Peyer's patch (tissue), 4 donors: ENCODE measurements at regions not wholly inside any gene's neighbourhood (a gene's known extent, or its start where the extent isn't known, plus 50 kb on each side); places are given as distances from the start of the nearest gene placed in this dataset.

Source experiments
- DNase-seq, 3 donors: peaks; one replicate each; pipeline ENCODE4 v3.0.0-alpha.2; 2017 to 2019
- H3K27ac ChIP-seq, 4 donors: fragments of 200-600 bp; sonication (generic); one replicate each; pipeline ENCODE4 v1.5.1; 2016 to 2019
- H3K27me3 ChIP-seq, 2 donors: fragments of 200-600 bp; sonication (generic); one replicate each; pipeline ENCODE4 v1.5.1; 2019
- H3K36me3 ChIP-seq, 3 donors: fragments of 200-600 bp; sonication (generic); one replicate each; pipeline ENCODE4 v1.5.1; 2016 to 2019
- H3K4me1 ChIP-seq, 4 donors: fragments of 200-600 bp; sonication (generic); one replicate each; pipeline ENCODE4 v1.5.1; 2016 to 2019
- H3K4me3 ChIP-seq, 4 donors: fragments of 200-600 bp; sonication (generic); 1 replicate in 3 of 4; 2 replicates in 1 of 4; pipeline ENCODE4 v1.5.1; 2016 to 2019; ENCODE audit warnings: mild to moderate bottlenecking in 1 of 4
- H3K9me3 ChIP-seq, 4 donors: fragments of 200-600 bp; sonication (generic); one replicate each; pipeline ENCODE4 v1.5.1; 2016 to 2019; ENCODE audit warnings: mild to moderate bottlenecking in 1 of 4
- POLR2A ChIP-seq, 2 donors: fragments of 450-650 bp; IDR thresholded peaks; one replicate each; pipeline ENCODE4 v1.5.1; 2017; ENCODE audit warnings: antibody characterized with exemption in 2 of 2, mild to moderate bottlenecking in 2 of 2, moderate library complexity in 2 of 2
- TF ChIP-seq, protein P1 (sequence below), 6 experiments: fragments of 450-650 bp in 4 of 6; fragments of 200-600 bp in 2 of 6; sonication (generic) in 1 of 6; IDR thresholded peaks; one replicate each; pipeline ENCODE4 v1.5.1; 2017 to 2019; ENCODE audit warnings: antibody characterized with exemption in 6 of 6, mild to moderate bottlenecking in 3 of 6, moderate library complexity in 1 of 6

DNA sequence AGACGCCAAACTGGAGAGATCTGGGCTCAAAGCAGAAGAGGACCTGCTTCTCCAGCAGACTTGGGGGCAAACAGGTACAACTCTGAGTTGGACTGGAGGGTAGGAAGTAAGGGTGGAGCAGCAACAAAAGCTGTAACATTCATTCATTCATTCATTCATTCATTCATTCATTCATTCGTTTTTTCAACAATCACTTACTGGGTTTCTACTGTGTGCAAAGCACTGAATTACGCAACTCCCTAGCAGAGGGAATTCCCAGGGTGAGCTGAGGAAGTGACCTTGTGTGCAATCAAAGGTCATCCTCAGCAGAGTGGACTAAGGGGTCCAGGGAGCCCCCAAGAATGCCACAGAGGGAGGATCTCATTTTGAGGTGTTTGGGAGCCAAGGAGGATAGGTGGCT lies 231.1 kb upstream of the SDK2 start:
- no peak overlapping the region for H3K27ac ChIP-seq
- no peak for TF ChIP-seq POLR2A (IDR thresholded peaks at IDR 0.05)
- TF ChIP-seq, protein P1, sequence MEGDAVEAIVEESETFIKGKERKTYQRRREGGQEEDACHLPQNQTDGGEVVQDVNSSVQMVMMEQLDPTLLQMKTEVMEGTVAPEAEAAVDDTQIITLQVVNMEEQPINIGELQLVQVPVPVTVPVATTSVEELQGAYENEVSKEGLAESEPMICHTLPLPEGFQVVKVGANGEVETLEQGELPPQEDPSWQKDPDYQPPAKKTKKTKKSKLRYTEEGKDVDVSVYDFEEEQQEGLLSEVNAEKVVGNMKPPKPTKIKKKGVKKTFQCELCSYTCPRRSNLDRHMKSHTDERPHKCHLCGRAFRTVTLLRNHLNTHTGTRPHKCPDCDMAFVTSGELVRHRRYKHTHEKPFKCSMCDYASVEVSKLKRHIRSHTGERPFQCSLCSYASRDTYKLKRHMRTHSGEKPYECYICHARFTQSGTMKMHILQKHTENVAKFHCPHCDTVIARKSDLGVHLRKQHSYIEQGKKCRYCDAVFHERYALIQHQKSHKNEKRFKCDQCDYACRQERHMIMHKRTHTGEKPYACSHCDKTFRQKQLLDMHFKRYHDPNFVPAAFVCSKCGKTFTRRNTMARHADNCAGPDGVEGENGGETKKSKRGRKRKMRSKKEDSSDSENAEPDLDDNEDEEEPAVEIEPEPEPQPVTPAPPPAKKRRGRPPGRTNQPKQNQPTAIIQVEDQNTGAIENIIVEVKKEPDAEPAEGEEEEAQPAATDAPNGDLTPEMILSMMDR (IDR thresholded peaks at IDR 0.05), result no peak
- no peaks in the 10 kb centered on the region for H3K36me3 ChIP-seq
- H3K9me3 ChIP-seq, result no peaks in the 10 kb centered on the region
- H3K4me1 ChIP-seq, result no peaks in the 10 kb centered on the region
- no peaks in the 10 kb centered on the region for H3K27me3 ChIP-seq
- no peak for DNase-seq
- no peak overlapping the region for H3K4me3 ChIP-seq

GRCh38 chr17:73877962-73878361 lies 233.7 kb upstream of the SDK2 start:
- Histone ChIP-seq H3K27me3 (no peaks in the 10 kb centered on the region), H3K4me1 (no peaks in the 10 kb centered on the region)
- no peak for TF ChIP-seq POLR2A (IDR thresholded peaks at IDR 0.05)
- TF ChIP-seq, protein P1 (IDR thresholded peaks at IDR 0.05), result no peak

GRCh38 chr17:73878923-73879322 lies 234.7 kb upstream of the SDK2 start:
- no peak overlapping the region for H3K4me3 ChIP-seq
- H3K4me1 ChIP-seq, result no peaks in the 10 kb centered on the region
- no peak for DNase-seq
- no peaks in the 10 kb centered on the region for H3K27me3 ChIP-seq
- no peak for TF ChIP-seq POLR2A (IDR thresholded peaks at IDR 0.05)
- no peaks in the 10 kb centered on the region for H3K36me3 ChIP-seq
- H3K9me3 ChIP-seq, result no peaks in the 10 kb centered on the region
- H3K27ac ChIP-seq, result no peak overlapping the region

More at GRCh38 chr17:73877962-73878361, 233.7 kb upstream of the SDK2 start:
- H3K4me3 ChIP-seq, result no peak overlapping the region
- H3K9me3 ChIP-seq, result no peaks in the 10 kb centered on the region
- H3K27ac ChIP-seq, result no peak overlapping the region
- no peak for DNase-seq
- H3K36me3 ChIP-seq, result no peaks in the 10 kb centered on the region

GRCh38 chr17:73879987-73880386 lies 235.7 kb upstream of the SDK2 start:
- Histone ChIP-seq H3K27ac (no peak overlapping the region), H3K27me3 (no peaks in the 10 kb centered on the region), H3K4me3 (no peak overlapping the region), H3K36me3 (no peaks in the 10 kb centered on the region), H3K9me3 (no peaks in the 10 kb centered on the region), H3K4me1 (no peaks in the 10 kb centered on the region)
- DNase-seq, result no peak
- TF ChIP-seq, protein P1 (IDR thresholded peaks at IDR 0.05), result no peak

- TF ChIP-seq, protein P1 (IDR thresholded peaks at IDR 0.05), result no peak
- TF ChIP-seq POLR2A (IDR thresholded peaks at IDR 0.05), result no peak
- Histone ChIP-seq H3K9me3 (no peaks in the 10 kb centered on the region), H3K4me3 (no peak overlapping the region)
Measured at GRCh38 chr17:73882590-73882989, 238.3 kb upstream of the SDK2 start.

DNA sequence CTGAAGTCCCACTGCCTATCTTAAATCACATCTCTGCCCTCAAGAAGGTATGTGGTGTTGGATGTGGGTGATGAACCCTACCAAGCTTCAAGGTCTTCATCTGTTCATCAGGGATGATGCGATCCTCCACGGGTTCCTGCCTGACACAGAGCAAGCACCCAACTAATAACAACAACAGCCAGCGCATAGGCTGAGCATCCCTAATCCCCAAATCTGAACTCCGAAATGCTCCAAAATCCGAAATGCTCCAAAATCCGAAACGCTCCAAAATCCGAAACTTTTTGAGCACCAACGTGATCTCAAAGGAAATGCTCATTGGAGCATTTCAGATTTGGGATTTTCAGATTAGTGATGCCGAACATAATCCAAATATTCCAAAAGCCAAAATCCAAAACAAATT lies 238.9 kb upstream of the SDK2 start:
- no peak overlapping the region for H3K27ac ChIP-seq
- no peaks in the 10 kb centered on the region for H3K27me3 ChIP-seq
- H3K36me3 ChIP-seq, result no peaks in the 10 kb centered on the region
- DNase-seq, result no peak
- no peak for TF ChIP-seq POLR2A (IDR thresholded peaks at IDR 0.05)
- TF ChIP-seq, protein P1 (IDR thresholded peaks at IDR 0.05), result no peak
- H3K4me1 ChIP-seq, result no peaks in the 10 kb centered on the region
- no peak overlapping the region for H3K4me3 ChIP-seq
- no peaks in the 10 kb centered on the region for H3K9me3 ChIP-seq

More at GRCh38 chr17:73882590-73882989, 238.3 kb upstream of the SDK2 start:
- Histone ChIP-seq H3K36me3 (no peaks in the 10 kb centered on the region), H3K27me3 (no peaks in the 10 kb centered on the region), H3K27ac (no peak overlapping the region), H3K4me1 (no peaks in the 10 kb centered on the region)
- DNase-seq, result no peak
